Erythroblast (primary cell): ENCODE measurements at regions not wholly inside any gene's neighbourhood (a gene's known extent, or its start where the extent isn't known, plus 50 kb on each side); places are given as distances from the start of the nearest gene placed in this dataset.
"Not testable (repeated sequence)": the region's sequence is repeated elsewhere in the genome, so short reads cannot be mapped to it uniquely, and the experiment has no call there.

Experiments used
- GATA1 ChIP-seq: IDR thresholded peaks from 2 replicates; pipeline ENCODE4 v1.6.1; 2011; ENCODE audit warnings: low read depth, mild to moderate bottlenecking, control low read depth, low read length, moderate library complexity
- POLR2A ChIP-seq: IDR thresholded peaks from 2 replicates; pipeline ENCODE4 v1.6.1; 2011; ENCODE audit warnings: mild to moderate bottlenecking, low read length

DNA sequence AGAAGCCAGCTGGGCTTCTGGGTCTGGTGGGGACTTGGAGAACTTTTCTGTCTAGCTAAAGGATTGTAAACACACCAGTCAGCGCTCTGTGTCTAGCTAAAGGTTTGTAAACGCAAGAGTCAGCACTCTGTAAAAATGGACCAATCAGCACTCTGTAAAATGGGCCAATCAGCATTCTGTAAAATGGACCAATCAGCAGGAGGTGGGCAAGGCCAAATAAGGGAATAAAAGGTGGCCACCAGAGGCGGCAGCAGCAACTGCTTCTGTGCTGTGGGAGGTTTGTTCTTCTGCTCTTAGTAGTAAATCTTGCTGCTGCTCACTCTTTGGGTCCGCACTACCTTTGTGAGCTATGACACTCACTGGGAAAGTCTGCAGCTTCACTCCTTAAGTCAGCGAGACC lies 106.4 kb upstream of the CYLC2 start:
- TF ChIP-seq POLR2A, GATA1: not testable (repeated sequence)
